Kidney capillary endothelial cell (primary cell): ENCODE measurements at regions not wholly inside any gene's neighbourhood (a gene's known extent, or its start where the extent isn't known, plus 50 kb on each side); places are given as distances from the start of the nearest gene placed in this dataset.
"Not testable (repeated sequence)": the region's sequence is repeated elsewhere in the genome, so short reads cannot be mapped to it uniquely, and the experiment has no call there.

ENCODE experiments used
- DNase-seq: peaks from one replicate; pipeline ENCODE4 v3.0.0-alpha.2; 2018; ENCODE audit warnings: low spot score

- peak; percentile 3 for DNase-seq
Observed at GRCh38 chr14:48398675-48399282, 723.4 kb upstream of the MDGA2 start.

GRCh38 chr14:48391661-48392060 is 716.3 kb upstream of the MDGA2 start:
- no peak for DNase-seq

- no peak for DNase-seq
Observed at GRCh38 chr14:48390346-48390745, 714.9 kb upstream of the MDGA2 start.

- DNase-seq, result no peak
Observed at GRCh38 chr14:48384821-48385220, 709.4 kb upstream of the MDGA2 start.

GRCh38 chr14:48382961-48383360 is 707.6 kb upstream of the MDGA2 start:
- DNase-seq, result no peak

- no peak for DNase-seq
Observed at GRCh38 chr14:48378541-48378940, 703.1 kb upstream of the MDGA2 start.

GRCh38 chr14:48373981-48374380 is 698.6 kb upstream of the MDGA2 start:
- DNase-seq, result no peak

GRCh38 chr14:48350971-48351370 is 675.6 kb upstream of the MDGA2 start:
- DNase-seq, result no peak

- no peak for DNase-seq
Observed at GRCh38 chr14:48349689-48350088, 674.3 kb upstream of the MDGA2 start.

- no peak for DNase-seq
Observed at GRCh38 chr14:48341069-48341468, 665.7 kb upstream of the MDGA2 start.

GRCh38 chr14:48333221-48333920 is 658.0 kb upstream of the MDGA2 start:
- DNase-seq, result no peak

GRCh38 chr14:48331421-48331820 is 656.0 kb upstream of the MDGA2 start:
- DNase-seq, result no peak

- DNase-seq, result no peak
Observed at GRCh38 chr14:48325486-48325885, 650.1 kb upstream of the MDGA2 start.

- DNase-seq, result no peak
Observed at GRCh38 chr14:48323665-48324064, 648.3 kb upstream of the MDGA2 start.

GRCh38 chr14:48319823-48320222 is 644.4 kb upstream of the MDGA2 start:
- no peak for DNase-seq

GRCh38 chr14:48304729-48305128 is 629.3 kb upstream of the MDGA2 start:
- no peak for DNase-seq

- no peak for DNase-seq
Observed at GRCh38 chr14:48289701-48290100, 614.3 kb upstream of the MDGA2 start.

- not testable (repeated sequence) for DNase-seq
Observed at GRCh38 chr14:48285217-48285616, 609.8 kb upstream of the MDGA2 start.

- DNase-seq, result no peak
Observed at GRCh38 chr14:48275301-48275700, 599.9 kb upstream of the MDGA2 start.

- DNase-seq, result no peak
Observed at GRCh38 chr14:48274826-48275225, 599.4 kb upstream of the MDGA2 start.

- DNase-seq, result not testable (repeated sequence)
Observed at GRCh38 chr14:48267926-48268325, 592.5 kb upstream of the MDGA2 start.

GRCh38 chr14:48266201-48266600 is 590.8 kb upstream of the MDGA2 start:
- not testable (repeated sequence) for DNase-seq

GRCh38 chr14:48261436-48261835 is 586.0 kb upstream of the MDGA2 start:
- DNase-seq, result no peak
